ENCODE measurements at regions not wholly inside any gene's neighbourhood (a gene's known extent, or its start where the extent isn't known, plus 50 kb on each side); places are given as distances from the start of the nearest gene placed in this dataset.

DNA sequence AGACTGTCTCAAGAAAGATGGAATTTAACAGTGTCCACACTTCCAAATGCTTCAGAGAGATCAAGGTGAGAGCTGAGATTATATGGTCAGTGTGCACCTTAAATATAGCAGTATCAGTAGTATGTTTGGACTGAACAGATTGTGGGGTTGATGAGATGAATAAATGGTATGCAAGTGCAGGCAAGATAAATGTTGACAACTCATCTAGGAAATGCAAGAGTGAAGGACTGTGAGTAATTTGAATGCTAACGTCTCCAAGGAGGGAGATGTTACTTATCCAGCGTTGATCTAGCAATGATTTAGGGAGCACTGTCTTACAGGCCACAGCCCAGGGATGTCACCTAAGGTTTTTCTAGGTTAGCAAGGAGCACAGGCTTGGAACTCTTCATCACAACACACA is 170.7 kb upstream of the GALNT2 start:
- CTCF ChIA-PET, result interaction anchor here (0.7 kb wide), 1 partner anchor 183 kb away, joined by 3 read pairs; no protein-coding TSS in a partner anchor
- POLR2A ChIA-PET, result no interaction called here
- no peak overlapping the region for H3K4me3 ChIP-seq (ENCODE audit: low read depth, low read length)
- peaks cover 12% of the 10 kb centered on the region for H3K4me1 ChIP-seq (ENCODE audit: control insufficient read depth, insufficient read depth, low read length)
- H3K36me3 ChIP-seq (ENCODE audit: control insufficient read depth in 2 of 2, insufficient read depth in 1 of 2, low read length in 2 of 2), result no peaks in the 10 kb centered on the region
- no peaks in the 10 kb centered on the region for H3K9me3 ChIP-seq (ENCODE audit: control insufficient read depth, insufficient read depth, low read depth, low read length)
- H3K27ac ChIP-seq (ENCODE audit: extremely low read depth, low read depth, low read length), result no peak overlapping the region
- TF ChIP-seq ZNF211 (tag by site-specific recombination; IDR thresholded peaks at IDR 0.05; ENCODE audit: low read depth) (no peak), MEIS1 (CRISPR knock-in tag; IDR thresholded peaks at IDR 0.05; ENCODE audit: borderline replicate concordance) (no peak), ZNF391 (tag by site-specific recombination; IDR thresholded peaks at IDR 0.05; ENCODE audit: borderline replicate concordance, low read depth) (no peak), GLIS2 (tag by site-specific recombination; IDR thresholded peaks at IDR 0.05) (no peak), MZF1 (tag by site-specific recombination; IDR thresholded peaks at IDR 0.05; ENCODE audit: borderline replicate concordance) (no peak), BCL11A (tag by site-specific recombination; IDR thresholded peaks at IDR 0.05; ENCODE audit: low read depth) (no peak), ZNF426 (tag by site-specific recombination; IDR thresholded peaks at IDR 0.05) (no peak), ZSCAN30 (tag by site-specific recombination; IDR thresholded peaks at IDR 0.05) (no peak), ZNF670 (tag by site-specific recombination; IDR thresholded peaks at IDR 0.05; ENCODE audit: low read depth) (no peak), ZNF660 (tag by site-specific recombination; IDR thresholded peaks at IDR 0.05) (no peak), ZFP41 (tag by site-specific recombination; IDR thresholded peaks at IDR 0.05; ENCODE audit: borderline replicate concordance) (no peak), KLF10 (tag by site-specific recombination; IDR thresholded peaks at IDR 0.05) (no peak), SP2 (tag by site-specific recombination; IDR thresholded peaks at IDR 0.05) (no peak), YY1 (tag by site-specific recombination; IDR thresholded peaks at IDR 0.05) (no peak)
- TF ChIP-seq, protein P1, sequence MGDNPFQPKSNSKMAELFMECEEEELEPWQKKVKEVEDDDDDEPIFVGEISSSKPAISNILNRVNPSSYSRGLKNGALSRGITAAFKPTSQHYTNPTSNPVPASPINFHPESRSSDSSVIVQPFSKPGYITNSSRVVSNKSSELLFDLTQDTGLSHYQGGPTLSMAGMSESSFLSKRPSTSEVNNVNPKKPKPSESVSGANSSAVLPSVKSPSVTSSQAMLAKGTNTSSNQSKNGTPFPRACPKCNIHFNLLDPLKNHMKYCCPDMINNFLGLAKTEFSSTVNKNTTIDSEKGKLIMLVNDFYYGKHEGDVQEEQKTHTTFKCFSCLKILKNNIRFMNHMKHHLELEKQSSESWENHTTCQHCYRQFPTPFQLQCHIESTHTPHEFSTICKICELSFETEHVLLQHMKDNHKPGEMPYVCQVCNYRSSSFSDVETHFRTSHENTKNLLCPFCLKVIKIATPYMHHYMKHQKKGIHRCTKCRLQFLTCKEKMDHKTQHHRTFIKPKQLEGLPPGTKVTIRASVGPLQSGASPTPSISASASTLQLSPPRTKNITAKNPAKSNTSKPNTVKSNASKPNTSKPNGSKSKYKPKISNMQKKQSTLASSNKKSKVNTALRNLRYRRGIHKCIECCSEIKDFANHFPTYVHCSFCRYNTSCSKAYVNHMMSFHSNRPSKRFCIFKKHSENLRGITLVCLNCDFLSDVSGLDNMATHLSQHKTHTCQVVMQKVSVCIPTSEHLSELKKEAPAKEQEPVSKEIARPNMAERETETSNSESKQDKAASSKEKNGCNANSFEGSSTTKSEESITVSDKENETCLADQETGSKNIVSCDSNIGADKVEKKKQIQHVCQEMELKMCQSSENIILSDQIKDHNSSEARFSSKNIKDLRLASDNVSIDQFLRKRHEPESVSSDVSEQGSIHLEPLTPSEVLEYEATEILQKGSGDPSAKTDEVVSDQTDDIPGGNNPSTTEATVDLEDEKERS (tag by site-specific recombination; IDR thresholded peaks at IDR 0.05), result no peak

GRCh38 chr1:229896861-229897260 is 170.2 kb upstream of the GALNT2 start:
- H3K4me3 ChIP-seq (ENCODE audit: low read depth, low read length), result no peak overlapping the region
- H3K4me1 ChIP-seq (ENCODE audit: control insufficient read depth, insufficient read depth, low read length), result peaks cover 12% of the 10 kb centered on the region
- H3K27ac ChIP-seq (ENCODE audit: extremely low read depth, low read depth, low read length), result no peak overlapping the region
- H3K36me3 ChIP-seq (ENCODE audit: control insufficient read depth in 2 of 2, insufficient read depth in 1 of 2, low read length in 2 of 2), result no peaks in the 10 kb centered on the region
- H3K9me3 ChIP-seq (ENCODE audit: control insufficient read depth, insufficient read depth, low read depth, low read length), result peaks cover 3% of the 10 kb centered on the region; the same call in 1 of the 2 replicates
- CTCF ChIA-PET, result interaction anchor here (0.7 kb wide), 1 partner anchor 182 kb away, joined by 3 read pairs; no protein-coding TSS in a partner anchor
- POLR2A ChIA-PET, result no interaction called here
- TF ChIP-seq ZBTB17 (tag by site-specific recombination; IDR thresholded peaks at IDR 0.05) (no peak), ZNF175 (tag by site-specific recombination; IDR thresholded peaks at IDR 0.05) (no peak), ZFP41 (tag by site-specific recombination; IDR thresholded peaks at IDR 0.05; ENCODE audit: borderline replicate concordance) (no peak), ZBTB6 (tag by site-specific recombination; IDR thresholded peaks at IDR 0.05) (no peak), ZNF366 (tag by site-specific recombination; conservative IDR thresholded peaks at IDR 0.05) (no peak), HOXA7 (CRISPR knock-in tag; IDR thresholded peaks at IDR 0.05; ENCODE audit: borderline replicate concordance) (no peak), ZNF658 (tag by site-specific recombination; IDR thresholded peaks at IDR 0.05) (no peak), ZNF16 (tag by site-specific recombination; IDR thresholded peaks at IDR 0.05; ENCODE audit: low read depth) (no peak), ZNF701 (tag by site-specific recombination; IDR thresholded peaks at IDR 0.05) (no peak), ZNF112 (tag by site-specific recombination; IDR thresholded peaks at IDR 0.05) (no peak), ZNF416 (tag by site-specific recombination; IDR thresholded peaks at IDR 0.05) (no peak), YY2 (tag by site-specific recombination; IDR thresholded peaks at IDR 0.05) (no peak), ZNF677 (tag by site-specific recombination; IDR thresholded peaks at IDR 0.05) (no peak), ZNF623 (tag by site-specific recombination; IDR thresholded peaks at IDR 0.05) (no peak), ZNF473 (tag by site-specific recombination; IDR thresholded peaks at IDR 0.05) (no peak)
- TF ChIP-seq, protein P2, sequence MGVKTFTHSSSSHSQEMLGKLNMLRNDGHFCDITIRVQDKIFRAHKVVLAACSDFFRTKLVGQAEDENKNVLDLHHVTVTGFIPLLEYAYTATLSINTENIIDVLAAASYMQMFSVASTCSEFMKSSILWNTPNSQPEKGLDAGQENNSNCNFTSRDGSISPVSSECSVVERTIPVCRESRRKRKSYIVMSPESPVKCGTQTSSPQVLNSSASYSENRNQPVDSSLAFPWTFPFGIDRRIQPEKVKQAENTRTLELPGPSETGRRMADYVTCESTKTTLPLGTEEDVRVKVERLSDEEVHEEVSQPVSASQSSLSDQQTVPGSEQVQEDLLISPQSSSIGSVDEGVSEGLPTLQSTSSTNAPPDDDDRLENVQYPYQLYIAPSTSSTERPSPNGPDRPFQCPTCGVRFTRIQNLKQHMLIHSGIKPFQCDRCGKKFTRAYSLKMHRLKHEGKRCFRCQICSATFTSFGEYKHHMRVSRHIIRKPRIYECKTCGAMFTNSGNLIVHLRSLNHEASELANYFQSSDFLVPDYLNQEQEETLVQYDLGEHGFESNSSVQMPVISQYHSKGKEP (tag by site-specific recombination; IDR thresholded peaks at IDR 0.05), result no peak
- TF ChIP-seq, protein P3, sequence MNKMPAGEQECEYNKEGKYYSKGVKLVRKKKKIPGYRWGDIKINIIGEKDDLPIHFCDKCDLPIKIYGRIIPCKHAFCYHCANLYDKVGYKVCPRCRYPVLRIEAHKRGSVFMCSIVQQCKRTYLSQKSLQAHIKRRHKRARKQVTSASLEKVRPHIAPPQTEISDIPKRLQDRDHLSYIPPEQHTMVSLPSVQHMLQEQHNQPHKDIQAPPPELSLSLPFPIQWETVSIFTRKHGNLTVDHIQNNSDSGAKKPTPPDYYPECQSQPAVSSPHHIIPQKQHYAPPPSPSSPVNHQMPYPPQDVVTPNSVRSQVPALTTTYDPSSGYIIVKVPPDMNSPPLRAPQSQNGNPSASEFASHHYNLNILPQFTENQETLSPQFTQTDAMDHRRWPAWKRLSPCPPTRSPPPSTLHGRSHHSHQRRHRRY (tag by site-specific recombination; IDR thresholded peaks at IDR 0.05), result no peak

All from HEK293 (cell line).